Fibroblast of peridontal ligament (primary cell): ENCODE measurements at regions not wholly inside any gene's neighbourhood (a gene's known extent, or its start where the extent isn't known, plus 50 kb on each side); places are given as distances from the start of the nearest gene placed in this dataset.

ENCODE experiments used
- DNase-seq: peaks from one replicate; pipeline ENCODE4 v3.0.0-alpha.2; 2010; ENCODE audit errors: extremely low read depth

DNA sequence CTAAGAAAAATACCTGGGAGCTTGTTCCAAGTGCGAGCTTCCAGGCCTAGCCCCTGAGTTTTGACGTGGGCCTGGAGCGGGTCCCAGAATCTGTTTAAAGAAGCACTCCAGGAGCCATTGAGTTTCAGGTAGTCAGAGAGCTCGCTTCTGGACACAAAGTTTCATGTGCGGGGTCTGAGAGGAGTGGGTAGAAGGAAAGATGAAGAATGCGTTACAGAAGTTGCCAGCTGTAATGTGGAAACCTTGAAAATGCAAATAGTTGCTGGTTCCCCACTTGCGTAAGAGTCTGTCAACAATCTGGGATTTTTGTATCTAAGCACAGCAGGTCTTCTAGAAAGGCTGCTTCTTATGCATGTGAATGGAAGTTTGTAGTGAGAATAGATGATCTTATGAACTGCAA, 77.5 kb upstream of the CLCN4 start:
- peak; percentile 32 for DNase-seq

DNA sequence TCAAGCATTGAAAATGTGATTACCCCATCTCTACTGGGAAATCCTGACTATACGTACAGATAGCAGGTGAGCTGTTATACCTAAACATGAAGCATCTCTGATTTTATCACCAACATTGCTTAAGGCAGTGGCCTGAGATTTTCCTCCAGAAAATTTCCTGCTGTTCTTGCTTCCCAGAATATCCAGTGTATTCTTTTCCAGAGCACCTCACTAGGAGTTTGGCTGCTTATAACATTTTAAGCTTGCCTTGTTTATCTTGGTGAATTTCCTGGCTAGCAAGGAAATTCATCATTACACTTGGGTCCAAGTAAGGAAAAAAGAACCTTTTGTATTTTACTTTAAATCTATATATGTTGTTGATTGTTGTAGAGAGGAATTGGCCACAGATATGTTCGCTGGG, 73.0 kb upstream of the CLCN4 start:
- DNase-seq = no peak

DNA sequence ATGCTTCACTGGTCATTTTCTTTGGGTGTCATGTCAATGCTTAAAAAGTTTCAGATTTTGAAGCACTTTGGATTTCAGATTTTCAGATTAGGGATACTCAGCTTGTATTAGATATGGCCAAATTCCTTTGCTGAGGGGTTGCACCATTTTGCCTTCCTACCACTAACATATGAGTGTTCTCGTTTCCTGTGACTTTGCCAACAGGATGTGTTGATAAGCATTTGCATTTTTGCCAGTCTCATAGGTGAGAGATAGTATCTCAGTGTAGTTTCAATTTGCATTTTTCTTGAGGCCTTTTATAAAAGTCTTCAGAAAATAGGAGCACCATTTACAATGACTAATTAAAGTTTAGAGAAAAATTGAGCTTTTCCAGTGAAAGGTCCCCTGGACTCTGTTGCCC, 71.6 kb upstream of the CLCN4 start:
- no peak for DNase-seq

DNA sequence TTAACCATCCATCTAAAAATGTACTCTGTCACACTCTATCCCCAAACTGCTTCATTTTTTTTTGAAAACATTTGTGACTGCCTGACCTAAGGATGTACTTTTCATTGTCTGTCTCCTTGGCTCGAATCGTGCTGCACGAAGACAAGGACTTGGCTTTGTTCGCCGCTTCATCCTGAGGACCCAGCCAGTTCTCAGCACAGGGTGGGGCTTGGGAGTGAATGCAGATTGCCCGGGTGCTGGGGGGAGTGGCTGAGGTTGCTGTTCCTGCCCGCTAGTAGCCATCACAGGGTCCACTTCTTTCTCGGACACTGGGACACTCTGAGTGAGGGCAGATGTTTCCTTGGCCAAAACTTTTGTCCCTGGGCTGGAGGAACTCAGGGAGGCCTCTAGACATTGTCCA, 70.1 kb upstream of the CLCN4 start:
- no peak for DNase-seq

DNA sequence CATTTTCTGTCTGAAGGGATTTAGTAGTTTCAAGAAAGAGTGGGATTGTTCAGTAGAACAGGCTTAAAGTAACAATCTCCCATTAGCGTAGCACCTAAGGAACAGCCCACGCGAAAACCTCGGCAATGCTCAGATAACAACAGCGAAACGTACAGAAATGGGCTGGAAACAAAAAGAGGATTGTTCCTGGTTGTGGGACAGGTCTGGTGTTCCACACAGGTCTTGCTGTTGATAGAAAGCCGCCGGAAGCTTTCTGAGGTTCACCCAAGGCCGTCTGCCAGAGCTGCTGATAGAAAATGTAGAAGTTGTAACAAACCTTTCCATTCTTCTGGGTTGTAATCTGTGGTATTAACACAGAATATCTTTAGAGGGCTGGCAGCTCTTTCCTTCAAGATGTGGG, 69.4 kb upstream of the CLCN4 start:
- no peak for DNase-seq

DNA sequence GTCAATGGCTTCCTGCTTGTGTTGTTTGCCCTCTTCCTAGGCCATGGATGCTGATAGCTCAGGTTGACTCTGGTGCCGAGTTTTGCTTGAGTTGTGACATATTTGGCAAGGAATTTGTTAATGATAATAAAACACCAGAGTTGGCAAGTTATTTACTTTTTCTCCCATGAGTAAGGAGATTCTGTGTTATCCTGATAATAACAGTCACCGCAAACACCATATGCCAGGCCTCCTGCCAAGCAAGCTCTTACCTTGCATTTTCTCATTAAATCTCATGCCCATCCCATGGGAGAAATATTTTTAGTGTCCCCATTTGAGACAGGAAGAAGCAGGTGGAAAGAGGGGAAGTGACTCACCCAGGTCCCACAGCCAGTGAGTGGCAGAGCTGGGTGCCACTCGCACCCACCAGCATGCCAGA, 67.4 kb upstream of the CLCN4 start:
- DNase-seq = no peak

DNA sequence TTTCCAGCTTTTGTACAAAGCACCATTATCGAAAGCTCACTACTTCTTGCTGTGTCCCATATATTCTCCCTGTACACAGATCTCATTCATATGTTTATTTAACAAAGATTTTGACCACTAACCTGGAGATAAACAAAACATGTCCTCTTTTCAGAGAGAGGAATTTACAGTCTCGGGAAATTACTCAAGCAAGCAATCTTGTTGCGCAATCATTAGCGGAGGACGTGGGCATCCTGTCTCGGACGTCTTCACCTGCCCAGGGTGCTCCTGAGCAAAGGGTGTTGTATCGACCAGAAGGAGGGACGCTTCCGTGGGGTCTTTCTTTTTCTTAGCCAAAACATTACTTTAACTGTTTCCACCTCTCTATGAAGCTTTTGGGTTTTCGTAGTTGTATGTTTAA, 66.5 kb upstream of the CLCN4 start:
- no peak for DNase-seq

DNA sequence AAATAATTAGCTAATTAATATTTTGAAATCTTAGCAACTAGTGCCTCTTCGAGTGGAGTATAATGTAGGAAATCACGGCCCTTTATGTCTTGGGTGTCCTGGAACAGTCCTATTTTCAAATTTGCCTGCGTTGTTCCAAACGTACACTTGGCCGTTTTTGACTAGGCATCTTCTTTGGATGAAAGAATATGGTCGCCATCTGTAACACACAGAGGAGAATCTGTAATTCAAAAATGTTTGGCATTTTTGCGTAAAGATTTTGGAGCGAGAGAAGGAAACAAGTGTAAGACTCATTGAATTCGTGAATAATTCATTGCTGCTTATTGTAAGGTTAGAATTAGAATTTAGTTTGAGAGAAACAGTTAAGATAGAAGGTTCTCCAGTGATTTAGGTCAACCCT, 61.5 kb upstream of the CLCN4 start:
- no peak for DNase-seq

DNA sequence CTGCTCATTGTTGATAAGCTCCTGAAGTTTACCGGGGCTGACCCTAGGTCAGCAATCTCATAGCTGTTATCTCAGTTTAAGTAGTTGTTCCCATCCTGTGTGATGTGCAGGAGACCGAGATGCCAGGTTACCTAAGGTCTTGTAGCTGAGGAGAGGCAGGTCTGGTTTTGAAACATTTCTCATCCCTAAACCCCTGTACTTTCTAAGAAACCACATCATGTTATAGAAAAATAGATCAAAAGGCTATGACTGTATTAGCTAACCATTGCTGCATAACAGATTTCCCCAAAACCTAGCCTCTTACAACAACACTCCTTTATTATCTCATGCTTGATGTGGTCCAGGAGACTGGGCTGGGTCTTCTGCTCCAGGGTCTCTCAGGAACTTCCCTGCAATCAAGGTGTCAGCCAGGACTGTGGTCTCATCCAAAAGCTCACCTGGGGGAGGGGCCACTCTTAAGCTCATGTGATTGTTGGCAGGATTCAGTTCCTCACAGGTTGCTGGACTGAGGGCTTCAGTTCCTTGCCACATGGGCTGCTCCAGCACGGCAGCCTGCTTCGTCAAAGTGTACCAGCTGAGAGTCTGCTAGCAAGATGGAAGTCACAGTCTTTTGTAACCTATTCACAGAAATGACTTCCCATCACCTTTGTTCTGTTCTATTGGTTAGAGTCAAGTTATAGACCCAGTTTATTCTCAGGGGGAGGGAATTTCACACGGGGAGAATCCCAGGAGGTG, 60.9 kb upstream of the CLCN4 start:
- DNase-seq = no peak

DNA sequence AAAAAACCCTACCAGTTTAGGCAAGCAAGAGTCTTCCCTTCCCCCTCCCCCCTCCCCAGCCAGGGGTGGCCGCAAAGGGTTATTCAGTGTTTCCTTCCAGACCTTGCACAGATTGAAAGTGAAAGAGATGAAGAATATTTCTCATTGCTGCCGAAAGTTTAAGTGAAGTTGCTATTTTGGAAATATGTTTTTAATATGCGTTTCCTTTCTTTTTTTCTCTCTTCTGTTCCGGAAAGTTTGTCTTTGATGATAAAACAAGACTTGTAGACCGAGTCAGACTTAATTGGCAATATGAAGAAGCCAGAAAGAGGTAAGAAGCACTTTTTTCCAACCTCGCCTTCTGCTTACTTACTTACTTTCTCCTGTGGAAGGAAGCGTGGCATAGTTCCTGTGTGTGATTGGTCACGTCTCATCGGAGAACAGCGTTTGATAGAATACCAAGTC, 58.5 kb upstream of the CLCN4 start:
- DNase-seq = peak; percentile 55

DNA sequence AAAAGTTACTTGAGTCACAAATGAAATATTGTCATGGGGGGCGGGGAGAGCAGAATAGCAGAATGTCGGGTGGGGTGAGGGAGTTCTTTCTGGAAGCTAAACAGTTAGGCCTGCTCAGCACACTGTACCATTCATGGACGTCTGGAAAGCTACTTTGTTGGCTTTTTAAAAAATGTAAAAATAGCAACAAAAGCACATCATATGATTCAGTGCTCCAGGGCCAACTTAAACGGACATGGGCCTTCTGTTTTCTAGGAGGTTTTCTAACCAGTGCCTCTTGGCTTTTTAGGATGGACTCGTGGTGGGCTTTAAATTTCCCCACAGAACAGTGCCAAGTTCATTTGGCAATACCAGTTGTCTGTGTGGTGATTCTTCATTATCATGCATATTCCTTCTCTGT, 57.4 kb upstream of the CLCN4 start:
- DNase-seq = peak; percentile 35

DNA sequence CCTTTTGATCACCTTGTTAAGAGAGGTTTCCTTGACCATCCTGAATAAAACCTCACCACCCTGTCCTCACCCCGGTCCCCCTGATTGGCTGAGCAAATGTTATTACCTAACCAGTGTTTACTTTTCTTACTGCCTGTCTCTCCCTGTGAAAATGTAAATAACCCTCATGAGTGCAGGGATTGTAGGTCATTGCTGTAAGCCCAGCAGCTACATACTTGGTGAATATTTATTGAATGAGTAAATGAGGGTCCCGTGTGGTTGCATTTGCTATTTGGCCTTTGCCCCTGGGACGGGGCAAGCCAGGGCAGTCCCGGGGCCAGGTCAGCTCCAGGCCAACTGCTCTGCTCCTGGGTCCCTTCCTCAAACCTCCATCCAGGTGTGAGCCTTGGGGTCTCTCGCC, 55.5 kb upstream of the CLCN4 start:
- DNase-seq = no peak

DNA sequence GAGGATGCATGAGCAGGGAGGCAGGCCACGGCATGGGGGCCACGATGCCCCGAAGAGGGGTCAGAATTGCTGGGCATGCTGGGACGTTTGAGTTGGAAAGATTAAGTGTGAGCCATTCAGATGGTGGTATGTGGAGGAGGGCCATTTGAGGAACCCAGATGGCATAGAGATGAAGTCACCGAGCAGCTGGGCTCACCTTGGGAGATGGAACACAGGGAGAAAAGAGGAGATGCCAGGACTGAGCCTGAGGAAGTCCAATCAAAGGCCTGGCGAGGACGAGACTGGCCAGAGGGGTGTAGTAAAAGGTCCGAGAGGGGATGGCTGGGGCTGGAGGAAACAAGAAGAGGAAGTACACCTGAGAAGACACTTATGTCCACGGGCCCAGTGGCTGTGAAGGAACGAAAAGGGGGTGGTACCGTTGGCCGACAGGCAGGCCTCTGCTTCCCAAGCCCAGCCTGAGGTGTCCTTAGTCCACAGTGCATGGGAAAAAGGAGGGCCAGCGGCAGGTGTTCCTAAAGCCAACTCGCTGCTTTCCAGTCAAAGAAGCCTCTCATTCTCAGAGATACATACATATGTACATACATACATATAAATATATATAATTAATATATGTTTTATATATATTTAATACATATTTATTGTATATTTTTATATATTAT, 54.6 kb upstream of the CLCN4 start:
- DNase-seq = no peak

DNA sequence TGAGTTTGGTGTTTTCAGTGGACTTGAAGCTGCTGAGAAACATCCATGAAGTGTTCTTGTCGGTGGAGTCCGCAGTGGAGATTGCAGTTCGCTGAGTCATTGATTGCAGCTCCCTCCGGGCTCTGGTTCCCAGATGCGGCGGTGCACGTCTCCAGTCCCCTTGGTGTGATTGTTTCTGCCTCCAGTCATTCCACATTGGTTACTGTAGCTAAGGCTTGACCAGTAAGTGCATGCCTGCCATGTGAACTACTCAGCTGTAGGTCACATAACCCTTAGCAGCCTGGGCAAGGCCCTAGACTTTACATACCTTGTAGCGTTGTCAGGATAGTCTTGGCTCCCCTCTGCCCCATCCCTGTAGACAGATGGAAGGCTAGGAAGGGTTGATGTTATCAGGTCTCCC, 53.8 kb upstream of the CLCN4 start:
- DNase-seq = peak; percentile 88

DNA sequence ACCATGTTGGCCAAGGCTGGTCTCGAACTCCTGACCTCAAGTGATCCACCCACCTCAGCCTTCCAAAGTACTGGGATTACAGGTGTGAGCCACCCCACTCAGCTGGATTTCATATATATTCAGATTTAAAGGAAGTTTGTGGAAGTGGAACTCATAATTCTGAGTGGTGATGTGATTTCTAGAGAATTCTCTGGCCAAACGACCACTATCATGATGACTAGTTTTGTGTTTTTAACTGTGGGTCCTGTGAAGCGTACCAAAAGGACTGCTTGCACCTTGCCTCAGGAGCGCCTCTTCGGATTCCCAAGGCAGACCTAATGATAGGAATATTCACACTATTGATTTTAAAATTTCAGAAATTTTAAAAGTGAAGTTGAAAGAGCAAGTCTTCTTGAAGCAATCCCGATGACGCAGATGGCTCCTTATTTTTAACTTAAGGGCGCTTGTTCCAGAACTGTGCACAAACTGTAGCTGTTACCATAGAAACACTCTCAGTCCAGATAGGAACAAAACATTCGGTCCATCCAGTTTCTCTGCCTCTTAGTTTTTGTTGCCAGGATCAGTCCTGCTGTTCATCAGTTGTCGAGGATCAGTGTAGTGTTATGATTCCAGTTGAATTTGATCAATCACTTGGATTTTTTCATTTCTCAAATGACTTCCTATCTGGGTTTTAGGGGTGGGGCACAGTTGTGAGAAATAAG, 51.7 kb upstream of the CLCN4 start:
- peak; percentile 48 for DNase-seq

DNA sequence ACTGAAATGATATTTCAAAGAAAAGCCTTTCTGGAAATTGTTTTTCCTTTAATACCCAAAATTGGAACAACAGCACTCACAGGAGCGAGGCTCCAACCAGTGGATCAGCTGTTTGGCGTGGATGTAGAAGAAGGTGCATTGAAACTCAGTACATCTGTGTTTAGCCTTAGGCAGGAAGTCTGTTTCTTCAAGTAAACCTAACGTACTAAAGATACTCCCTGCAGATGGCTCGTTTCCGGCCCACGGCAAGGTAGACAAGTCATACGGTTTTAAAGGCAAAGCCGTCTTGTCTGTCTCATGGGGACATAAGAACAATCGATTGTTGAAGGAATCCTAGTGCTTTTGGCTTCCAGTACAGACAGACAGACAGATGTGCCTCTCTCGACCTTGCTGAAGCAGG, 50.0 kb upstream of the CLCN4 start:
- no peak for DNase-seq
